HG03342 (cell line): ENCODE measurements at regions not wholly inside any gene's neighbourhood (a gene's known extent, or its start where the extent isn't known, plus 50 kb on each side); places are given as distances from the start of the nearest gene placed in this dataset.
"Not testable (repeated sequence)": the region's sequence is repeated elsewhere in the genome, so short reads cannot be mapped to it uniquely, and the experiment has no call there.

Experiments
- ATAC-seq: cut with Tn5 transposase; IDR thresholded peaks from one replicate; pipeline ENCODE4 v1.9.1; 2021; ENCODE audit warnings: mild to moderate bottlenecking, moderate library complexity; ENCODE audit not compliant: unreplicated experiment

- no peak for ATAC-seq
These were observed 191.7 kb downstream of the CRLF2 start for GRCh38 chrX:1020634-1021166.

- not testable (repeated sequence) for ATAC-seq
These were observed 195.5 kb downstream of the CRLF2 start for GRCh38 chrX:1016926-1017325.

- ATAC-seq = not testable (repeated sequence)
These were observed 196.2 kb downstream of the CRLF2 start for GRCh38 chrX:1016281-1016680.

GRCh38 chrX:1012678-1013300 lies 199.7 kb downstream of the CRLF2 start:
- no peak for ATAC-seq

- no peak for ATAC-seq
These were observed 200.7 kb downstream of the CRLF2 start for GRCh38 chrX:1011691-1012283.

- ATAC-seq = no peak
These were observed 202.7 kb downstream of the CRLF2 start for GRCh38 chrX:1009771-1010170.

GRCh38 chrX:1006156-1006730 lies 206.2 kb downstream of the CRLF2 start:
- ATAC-seq = no peak

- ATAC-seq = no peak
These were observed 209.8 kb downstream of the CRLF2 start for GRCh38 chrX:1002611-1003010.

GRCh38 chrX:997631-998137 lies 214.8 kb downstream of the CRLF2 start:
- no peak for ATAC-seq

- no peak for ATAC-seq
These were observed 217.7 kb downstream of the CRLF2 start for GRCh38 chrX:994780-995179.

GRCh38 chrX:989959-990510 lies 222.4 kb downstream of the CRLF2 start:
- ATAC-seq = peak; percentile 96

GRCh38 chrX:988530-988929 lies 223.9 kb downstream of the CRLF2 start:
- ATAC-seq = not testable (repeated sequence)

- ATAC-seq = no peak
These were observed 230.4 kb downstream of the CRLF2 start for GRCh38 chrX:981791-982626.

- no peak for ATAC-seq
These were observed 231.7 kb downstream of the CRLF2 start for GRCh38 chrX:980587-981235.

GRCh38 chrX:979127-979526 lies 233.3 kb downstream of the CRLF2 start:
- not testable (repeated sequence) for ATAC-seq

GRCh38 chrX:973010-973632 lies 239.3 kb downstream of the CRLF2 start:
- ATAC-seq = no peak

GRCh38 chrX:968148-968965 lies 244.1 kb downstream of the CRLF2 start:
- ATAC-seq = no peak

- no peak for ATAC-seq
These were observed 245.9 kb downstream of the CRLF2 start for GRCh38 chrX:966396-967070.
